ENCODE measurements at regions not wholly inside any gene's neighbourhood (a gene's known extent, or its start where the extent isn't known, plus 50 kb on each side); places are given as distances from the start of the nearest gene placed in this dataset.

DNA sequence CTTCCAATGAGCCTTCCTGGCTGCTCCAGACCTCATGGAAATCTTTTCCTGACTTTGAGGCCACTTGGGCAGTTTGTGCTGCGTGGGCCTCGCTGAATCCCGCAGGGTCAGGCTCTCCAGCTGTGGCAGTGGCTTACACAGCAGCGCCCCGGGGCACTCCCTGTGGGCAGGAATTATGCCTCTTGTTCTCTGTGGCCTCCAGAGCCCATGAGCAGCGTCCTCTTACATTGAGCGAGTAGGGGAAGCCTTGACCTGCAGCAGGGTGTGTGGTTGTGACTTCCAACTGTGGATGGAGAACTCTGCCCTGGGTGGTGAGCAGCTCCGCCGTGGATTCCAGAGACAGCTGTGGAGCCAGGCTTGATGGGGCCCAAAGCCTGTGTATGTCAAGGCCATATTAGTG, 180.8 kb downstream of the GLI2 start:
- TF ChIP-seq TAF1 (IDR thresholded peaks at IDR 0.05; ENCODE audit: borderline replicate concordance, insufficient read depth, low read length) (no peak), REST (IDR thresholded peaks at IDR 0.05; ENCODE audit: insufficient read depth in 1 of 2, low read depth in 2 of 2, low read length in 2 of 2) (no peak), POLR2AphosphoS5 (IDR thresholded peaks at IDR 0.05; ENCODE audit: low read depth, low read length) (no peak), SIN3A (IDR thresholded peaks at IDR 0.05; ENCODE audit: borderline replicate concordance, insufficient read depth, low read length) (no peak), FOXP2 (optimal IDR thresholded peaks at IDR 0.05; ENCODE audit: borderline replicate concordance, extremely low read depth, extremely low read length, insufficient read depth) (no peak)

- no peak for TF ChIP-seq FOXP2 (optimal IDR thresholded peaks at IDR 0.05; ENCODE audit: borderline replicate concordance, extremely low read depth, extremely low read length, insufficient read depth)
- TF ChIP-seq REST (IDR thresholded peaks at IDR 0.05; ENCODE audit: insufficient read depth in 1 of 2, low read depth in 2 of 2, low read length in 2 of 2) = no peak
- no peak for TF ChIP-seq SIN3A (IDR thresholded peaks at IDR 0.05; ENCODE audit: borderline replicate concordance, insufficient read depth, low read length)
- TF ChIP-seq POLR2AphosphoS5 (IDR thresholded peaks at IDR 0.05; ENCODE audit: low read depth, low read length) = no peak
- no peak for TF ChIP-seq TAF1 (IDR thresholded peaks at IDR 0.05; ENCODE audit: borderline replicate concordance, insufficient read depth, low read length)
Measured at GRCh38 chr2:120917886-120918285, 182.2 kb downstream of the GLI2 start.

GRCh38 chr2:120919216-120919615, 183.5 kb downstream of the GLI2 start:
- TF ChIP-seq SIN3A (IDR thresholded peaks at IDR 0.05; ENCODE audit: borderline replicate concordance, insufficient read depth, low read length) (no peak), POLR2AphosphoS5 (IDR thresholded peaks at IDR 0.05; ENCODE audit: low read depth, low read length) (no peak), FOXP2 (optimal IDR thresholded peaks at IDR 0.05; ENCODE audit: borderline replicate concordance, extremely low read depth, extremely low read length, insufficient read depth) (no peak), REST (IDR thresholded peaks at IDR 0.05; ENCODE audit: insufficient read depth in 1 of 2, low read depth in 2 of 2, low read length in 2 of 2) (no peak), TAF1 (IDR thresholded peaks at IDR 0.05; ENCODE audit: borderline replicate concordance, insufficient read depth, low read length) (no peak)

DNA sequence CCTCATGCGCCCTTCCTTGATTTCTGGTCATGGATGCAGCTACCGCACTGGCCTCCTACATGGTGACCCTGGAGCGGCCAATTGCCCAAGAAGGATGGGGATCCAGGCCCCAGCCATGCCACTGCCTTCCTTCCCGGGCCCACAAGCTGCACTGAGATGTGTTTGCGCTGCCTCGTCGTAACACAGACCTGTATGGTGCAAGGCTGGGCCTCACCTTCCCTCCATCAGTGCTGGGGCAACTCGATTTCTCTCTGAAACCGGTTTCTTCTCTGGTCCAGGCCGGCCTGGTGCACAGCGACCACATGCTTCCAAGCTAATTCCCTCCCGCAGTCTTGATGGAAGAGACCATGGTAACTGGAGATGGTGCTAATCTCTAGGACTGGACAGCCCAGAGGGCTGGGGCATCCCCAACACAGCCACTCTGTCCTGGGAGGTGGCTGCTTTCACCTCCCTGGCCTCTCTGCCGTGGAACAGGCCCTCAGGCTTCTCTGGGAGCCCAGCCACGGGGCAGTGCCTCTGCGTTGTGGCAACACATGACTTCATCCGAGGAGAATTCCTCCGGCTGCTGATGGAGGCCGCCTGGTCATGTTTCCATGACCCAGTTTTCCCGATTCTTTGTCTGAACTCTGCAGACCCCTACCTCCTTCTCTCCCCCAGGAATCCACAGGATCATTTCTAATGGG, 184.2 kb downstream of the GLI2 start:
- TF ChIP-seq POLR2AphosphoS5 (IDR thresholded peaks at IDR 0.05; ENCODE audit: low read depth, low read length) (no peak), TAF1 (IDR thresholded peaks at IDR 0.05; ENCODE audit: borderline replicate concordance, insufficient read depth, low read length) (no peak), FOXP2 (optimal IDR thresholded peaks at IDR 0.05; ENCODE audit: borderline replicate concordance, extremely low read depth, extremely low read length, insufficient read depth) (no peak), SIN3A (IDR thresholded peaks at IDR 0.05; ENCODE audit: borderline replicate concordance, insufficient read depth, low read length) (no peak), REST (IDR thresholded peaks at IDR 0.05; ENCODE audit: insufficient read depth in 1 of 2, low read depth in 2 of 2, low read length in 2 of 2) (no peak)
